Body of pancreas (tissue), 4 donors: ENCODE measurements at regions not wholly inside any gene's neighbourhood (a gene's known extent, or its start where the extent isn't known, plus 50 kb on each side); places are given as distances from the start of the nearest gene placed in this dataset.

ENCODE experiments used
- POLR2A ChIP-seq, 3 donors: fragments of 450-650 bp; IDR thresholded peaks; one replicate each; pipeline ENCODE4 v1.6.1; 2016; ENCODE audit warnings: antibody characterized with exemption in 3 of 3, mild to moderate bottlenecking in 2 of 3
- TF ChIP-seq, protein P1 (sequence below), 7 experiments: fragments of 450-650 bp in 4 of 7; fragments of 200-600 bp in 3 of 7; sonication (generic) in 3 of 7; IDR thresholded peaks; one replicate each; pipeline ENCODE4 v1.5.1; 2016 to 2019; ENCODE audit warnings: antibody characterized with exemption in 7 of 7

DNA sequence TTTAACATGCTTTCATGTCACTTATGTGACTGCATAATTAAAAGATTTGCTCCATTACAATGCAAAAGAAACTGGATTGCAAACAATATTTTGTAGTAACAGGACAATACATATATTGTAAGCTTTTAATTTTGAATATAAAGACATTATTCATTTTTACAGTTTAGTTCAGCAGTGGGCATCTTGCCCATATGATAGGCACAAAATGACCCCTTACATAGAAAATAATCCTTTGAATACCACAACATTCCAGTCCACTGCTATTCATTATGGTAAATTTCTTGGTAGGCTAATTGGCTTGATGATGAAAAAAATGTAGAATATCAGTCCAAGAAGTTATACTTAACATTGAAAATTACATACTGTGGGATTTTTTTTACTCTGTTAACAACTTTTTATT, 74.1 kb upstream of the LAMA2 start:
- no peak for TF ChIP-seq POLR2A (IDR thresholded peaks at IDR 0.05)
- TF ChIP-seq, protein P1, sequence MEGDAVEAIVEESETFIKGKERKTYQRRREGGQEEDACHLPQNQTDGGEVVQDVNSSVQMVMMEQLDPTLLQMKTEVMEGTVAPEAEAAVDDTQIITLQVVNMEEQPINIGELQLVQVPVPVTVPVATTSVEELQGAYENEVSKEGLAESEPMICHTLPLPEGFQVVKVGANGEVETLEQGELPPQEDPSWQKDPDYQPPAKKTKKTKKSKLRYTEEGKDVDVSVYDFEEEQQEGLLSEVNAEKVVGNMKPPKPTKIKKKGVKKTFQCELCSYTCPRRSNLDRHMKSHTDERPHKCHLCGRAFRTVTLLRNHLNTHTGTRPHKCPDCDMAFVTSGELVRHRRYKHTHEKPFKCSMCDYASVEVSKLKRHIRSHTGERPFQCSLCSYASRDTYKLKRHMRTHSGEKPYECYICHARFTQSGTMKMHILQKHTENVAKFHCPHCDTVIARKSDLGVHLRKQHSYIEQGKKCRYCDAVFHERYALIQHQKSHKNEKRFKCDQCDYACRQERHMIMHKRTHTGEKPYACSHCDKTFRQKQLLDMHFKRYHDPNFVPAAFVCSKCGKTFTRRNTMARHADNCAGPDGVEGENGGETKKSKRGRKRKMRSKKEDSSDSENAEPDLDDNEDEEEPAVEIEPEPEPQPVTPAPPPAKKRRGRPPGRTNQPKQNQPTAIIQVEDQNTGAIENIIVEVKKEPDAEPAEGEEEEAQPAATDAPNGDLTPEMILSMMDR (IDR thresholded peaks at IDR 0.05): no peak
